ENCODE measurements at regions not wholly inside any gene's neighbourhood (a gene's known extent, or its start where the extent isn't known, plus 50 kb on each side); places are given as distances from the start of the nearest gene placed in this dataset.

- TF ChIP-seq MXD4 (CRISPR knock-in tag; IDR thresholded peaks at IDR 0.05; ENCODE audit: borderline replicate concordance) (no peak), OVOL2 (CRISPR knock-in tag; IDR thresholded peaks at IDR 0.05; ENCODE audit: borderline replicate concordance) (no peak)
These were observed 288.2 kb downstream of the BCL2 start (continued) for GRCh38 chr18:63031375-63031774.
